Thyroid gland (tissue), 4 donors: ENCODE measurements at regions not wholly inside any gene's neighbourhood (a gene's known extent, or its start where the extent isn't known, plus 50 kb on each side); places are given as distances from the start of the nearest gene placed in this dataset.

Experiments
- POLR2A ChIP-seq, 2 donors: fragments of 450-650 bp; IDR thresholded peaks; one replicate each; pipeline ENCODE4 v1.6.1; 2017; ENCODE audit warnings: antibody characterized with exemption in 2 of 2, mild to moderate bottlenecking in 2 of 2, moderate library complexity in 1 of 2
- TF ChIP-seq, protein P1 (sequence below), 6 experiments: fragments of 200-600 bp in 3 of 6; fragments of 450-650 bp in 3 of 6; sonication (generic) in 3 of 6; IDR thresholded peaks; one replicate each; pipeline ENCODE4 v1.5.1; 2016 to 2019; ENCODE audit warnings: antibody characterized with exemption in 6 of 6, mild to moderate bottlenecking in 2 of 6, inconsistent platforms in 1 of 6, moderate library complexity in 1 of 6

DNA sequence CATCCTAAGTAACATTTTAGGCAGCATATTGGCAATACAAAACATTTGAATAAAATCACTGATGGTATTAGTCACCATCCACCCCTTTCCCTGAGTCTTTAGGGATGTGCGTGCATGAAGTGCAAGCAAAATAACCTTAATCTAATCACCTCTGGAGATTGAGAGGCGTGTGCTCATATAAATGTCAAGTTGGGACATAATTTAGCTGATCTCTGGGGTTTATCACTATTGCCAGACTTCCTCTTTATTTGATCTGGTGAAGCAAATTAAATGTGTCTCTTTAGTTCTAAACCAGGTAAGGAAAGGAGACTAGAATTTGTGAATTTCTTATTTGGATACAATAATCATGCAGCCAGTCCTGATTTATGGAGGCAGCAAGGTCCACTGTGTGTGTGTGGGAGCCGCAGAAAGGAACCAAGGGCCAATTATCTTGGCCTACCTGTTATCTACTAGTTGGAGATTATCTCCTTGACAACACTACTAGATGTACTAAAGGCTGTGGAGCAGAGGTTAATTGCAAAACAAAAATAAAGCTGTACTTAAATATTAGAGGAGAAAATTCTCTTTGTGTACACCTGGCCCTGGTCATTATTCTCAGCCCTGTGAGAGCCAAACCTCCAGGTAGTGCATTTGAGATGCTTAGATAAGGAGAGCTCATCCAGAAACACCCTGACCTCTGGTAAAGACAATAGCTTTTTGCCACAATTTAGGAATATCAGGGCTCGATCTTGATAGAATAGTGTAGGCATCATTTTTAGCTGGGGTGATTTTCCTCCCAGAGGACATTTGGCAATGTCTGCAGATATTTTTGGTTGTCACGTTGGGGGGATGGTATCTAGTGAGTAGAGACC lies 78.2 kb downstream of the HRH4 start:
- no peak for TF ChIP-seq POLR2A (IDR thresholded peaks at IDR 0.05)
- TF ChIP-seq, protein P1, sequence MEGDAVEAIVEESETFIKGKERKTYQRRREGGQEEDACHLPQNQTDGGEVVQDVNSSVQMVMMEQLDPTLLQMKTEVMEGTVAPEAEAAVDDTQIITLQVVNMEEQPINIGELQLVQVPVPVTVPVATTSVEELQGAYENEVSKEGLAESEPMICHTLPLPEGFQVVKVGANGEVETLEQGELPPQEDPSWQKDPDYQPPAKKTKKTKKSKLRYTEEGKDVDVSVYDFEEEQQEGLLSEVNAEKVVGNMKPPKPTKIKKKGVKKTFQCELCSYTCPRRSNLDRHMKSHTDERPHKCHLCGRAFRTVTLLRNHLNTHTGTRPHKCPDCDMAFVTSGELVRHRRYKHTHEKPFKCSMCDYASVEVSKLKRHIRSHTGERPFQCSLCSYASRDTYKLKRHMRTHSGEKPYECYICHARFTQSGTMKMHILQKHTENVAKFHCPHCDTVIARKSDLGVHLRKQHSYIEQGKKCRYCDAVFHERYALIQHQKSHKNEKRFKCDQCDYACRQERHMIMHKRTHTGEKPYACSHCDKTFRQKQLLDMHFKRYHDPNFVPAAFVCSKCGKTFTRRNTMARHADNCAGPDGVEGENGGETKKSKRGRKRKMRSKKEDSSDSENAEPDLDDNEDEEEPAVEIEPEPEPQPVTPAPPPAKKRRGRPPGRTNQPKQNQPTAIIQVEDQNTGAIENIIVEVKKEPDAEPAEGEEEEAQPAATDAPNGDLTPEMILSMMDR (IDR thresholded peaks at IDR 0.05): no peak
